GM12865 (cell line): ENCODE measurements at regions not wholly inside any gene's neighbourhood (a gene's known extent, or its start where the extent isn't known, plus 50 kb on each side); places are given as distances from the start of the nearest gene placed in this dataset.
A peak's percentile ranks its signal among the peaks of the same experiment; 100 is the strongest.

Experiments used
- DNase-seq: peaks from one replicate; pipeline ENCODE4 v3.0.0; 2010; ENCODE audit warnings: low read depth
- H3K4me3 ChIP-seq: 2 replicates; pipeline ENCODE4 v1.5.1; 2011; ENCODE audit warnings: mild to moderate bottlenecking, low read depth, low read length, control low read depth
- CTCF ChIP-seq: IDR thresholded peaks from 2 replicates; pipeline ENCODE4 v1.5.1; 2011; ENCODE audit warnings: low read length, control low read depth, low read depth, inconsistent platforms; ENCODE audit not compliant: insufficient read depth; ENCODE audit errors: missing control alignments

- no peak for DNase-seq
- H3K4me3 ChIP-seq: no peak overlapping the region
- no peak for TF ChIP-seq CTCF
These were observed 87.5 kb upstream of the SOX9 start for GRCh38 chr17:72033334-72033733.

GRCh38 chr17:72034000-72034399, 86.8 kb upstream of the SOX9 start:
- no peak overlapping the region for H3K4me3 ChIP-seq
- TF ChIP-seq CTCF: no peak
- DNase-seq: peak; percentile 79

GRCh38 chr17:72038427-72038826, 82.4 kb upstream of the SOX9 start:
- H3K4me3 ChIP-seq: no peak overlapping the region
- peak; percentile 59 for DNase-seq
- TF ChIP-seq CTCF: no peak

GRCh38 chr17:72039490-72039889, 81.3 kb upstream of the SOX9 start:
- no peak overlapping the region for H3K4me3 ChIP-seq
- TF ChIP-seq CTCF: no peak
- DNase-seq: no peak

GRCh38 chr17:72046178-72046577, 74.6 kb upstream of the SOX9 start:
- no peak for TF ChIP-seq CTCF
- DNase-seq: no peak
- H3K4me3 ChIP-seq: no peak overlapping the region

- no peak overlapping the region for H3K4me3 ChIP-seq
- no peak for TF ChIP-seq CTCF
- no peak for DNase-seq
These were observed 73.9 kb upstream of the SOX9 start for GRCh38 chr17:72046643-72047612.
